HL-60 (cell line): ENCODE measurements at regions not wholly inside any gene's neighbourhood (a gene's known extent, or its start where the extent isn't known, plus 50 kb on each side); places are given as distances from the start of the nearest gene placed in this dataset.

Source experiments
- DNase-seq, 2 experiments: peaks; one replicate each; pipeline ENCODE4 v3.0.0-alpha.2; 2010 to 2020; ENCODE audit warnings: low read depth in 1 of 2, low spot score in 1 of 2
- H3K27ac ChIP-seq: fragments of 250-450 bp; sonication (Bioruptor Pico); replicated peaks from 2 replicates; pipeline ENCODE4 v1.5.1; 2020; ENCODE audit warnings: mild to moderate bottlenecking, moderate library complexity
- H3K27me3 ChIP-seq: fragments of 250-450 bp; sonication (Bioruptor Pico); 2 replicates; pipeline ENCODE4 v1.5.1; 2021; ENCODE audit warnings: mild to moderate bottlenecking, moderate library complexity; ENCODE audit not compliant: insufficient read depth, poor library complexity, severe bottlenecking
- H3K4me3 ChIP-seq: replicated peaks from 2 replicates; pipeline ENCODE4 v1.5.1; 2011; ENCODE audit warnings: mild to moderate bottlenecking, control low read depth, low read length; ENCODE audit not compliant: insufficient read depth
- CTCF ChIP-seq: IDR thresholded peaks from one replicate; pipeline ENCODE4 v1.5.1; 2011; ENCODE audit warnings: low read length, control low read depth, inconsistent platforms; ENCODE audit not compliant: insufficient read depth
- GABPA ChIP-seq: IDR thresholded peaks from 2 replicates; pipeline ENCODE4 v1.6.1; 2012; ENCODE audit warnings: low read depth
- POLR2AphosphoS5 ChIP-seq: IDR thresholded peaks from 2 replicates; pipeline ENCODE4 v1.6.1; 2012; ENCODE audit warnings: low read depth
- REST ChIP-seq: IDR thresholded peaks from 2 replicates; pipeline ENCODE4 v1.6.1; 2012; ENCODE audit warnings: low read depth; ENCODE audit not compliant: insufficient replicate concordance
- SPI1 ChIP-seq: IDR thresholded peaks from 2 replicates; pipeline ENCODE4 v1.6.1; 2012; ENCODE audit warnings: low read depth, mild to moderate bottlenecking, borderline replicate concordance

- Histone ChIP-seq H3K4me3 (no peak overlapping the region), H3K27ac (no peak overlapping the region), H3K27me3 (no peaks in the 10 kb centered on the region)
- no peak for DNase-seq
- no peak for TF ChIP-seq GABPA
- TF ChIP-seq REST = no peak
- no peak for TF ChIP-seq CTCF
- no peak for TF ChIP-seq POLR2AphosphoS5
- no peak for TF ChIP-seq SPI1
These were observed 184.5 kb downstream of the INO80D start for GRCh38 chr2:205901491-205901890.

- no peak overlapping the region for H3K4me3 ChIP-seq
- no peak for TF ChIP-seq SPI1
- TF ChIP-seq REST = no peak
- no peak for TF ChIP-seq GABPA
- no peak for TF ChIP-seq POLR2AphosphoS5
- TF ChIP-seq CTCF = no peak
- no peak for DNase-seq
- H3K27me3 ChIP-seq = peaks cover 4% of the 10 kb centered on the region
- no peak overlapping the region for H3K27ac ChIP-seq
These were observed 187.2 kb downstream of the INO80D start for GRCh38 chr2:205898744-205899143.

- Histone ChIP-seq H3K27ac (no peak overlapping the region), H3K4me3 (no peak overlapping the region), H3K27me3 (peaks cover 4% of the 10 kb centered on the region)
- DNase-seq = no peak
- TF ChIP-seq POLR2AphosphoS5 (no peak), GABPA (no peak), SPI1 (no peak), REST (no peak), CTCF (no peak)
These were observed 189.9 kb downstream of the INO80D start for GRCh38 chr2:205895981-205896655.
